Coronary artery (tissue), 2 donors: ENCODE measurements at regions not wholly inside any gene's neighbourhood (a gene's known extent, or its start where the extent isn't known, plus 50 kb on each side); places are given as distances from the start of the nearest gene placed in this dataset.

Experiments
- DNase-seq: peaks from one replicate; pipeline ENCODE4 v3.0.0-alpha.2; 2017; ENCODE audit warnings: low spot score
- H3K27ac ChIP-seq, 2 donors: fragments of 200-600 bp; sonication (generic); one replicate each; pipeline ENCODE4 v1.5.1; 2016 to 2019
- H3K4me3 ChIP-seq: fragments of 200-600 bp; sonication (generic); 2 replicates; pipeline ENCODE4 v1.5.1; 2016; ENCODE audit warnings: mild to moderate bottlenecking, moderate library complexity
- TF ChIP-seq, protein P1 (sequence below): fragments of 200-600 bp; sonication (generic); IDR thresholded peaks from one replicate; pipeline ENCODE4 v1.5.1; 2019; ENCODE audit warnings: antibody characterized with exemption

DNA sequence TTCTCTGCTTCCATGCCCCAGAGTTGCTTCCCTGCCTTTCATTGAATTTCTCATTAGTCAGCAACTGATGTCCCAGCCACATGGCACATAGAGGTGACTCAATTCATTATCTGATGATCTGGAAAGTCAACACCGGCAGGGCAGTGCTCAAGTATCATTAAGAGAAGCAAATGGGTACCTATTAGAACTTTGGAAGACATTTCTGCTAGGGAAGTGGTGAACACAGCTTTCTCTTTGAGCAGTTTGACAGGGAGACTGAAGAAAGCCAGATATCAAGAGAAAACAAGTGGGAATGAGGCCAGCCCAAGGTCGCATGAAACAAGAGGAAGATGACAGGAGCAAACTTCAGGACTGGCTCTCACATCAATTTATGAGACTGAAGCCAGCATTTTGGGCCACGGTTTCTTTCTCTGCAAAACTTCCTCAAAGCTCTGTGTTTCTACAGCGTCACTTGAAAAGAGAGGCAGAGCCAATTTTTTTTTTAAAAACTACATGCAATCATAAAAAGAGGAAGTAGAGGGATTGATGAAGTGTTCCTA lies 108.3 kb upstream of the RPS6KA3 start:
- Histone ChIP-seq H3K27ac (no peak overlapping the region), H3K4me3 (no peak overlapping the region)
- no peak for DNase-seq
- TF ChIP-seq, protein P1, sequence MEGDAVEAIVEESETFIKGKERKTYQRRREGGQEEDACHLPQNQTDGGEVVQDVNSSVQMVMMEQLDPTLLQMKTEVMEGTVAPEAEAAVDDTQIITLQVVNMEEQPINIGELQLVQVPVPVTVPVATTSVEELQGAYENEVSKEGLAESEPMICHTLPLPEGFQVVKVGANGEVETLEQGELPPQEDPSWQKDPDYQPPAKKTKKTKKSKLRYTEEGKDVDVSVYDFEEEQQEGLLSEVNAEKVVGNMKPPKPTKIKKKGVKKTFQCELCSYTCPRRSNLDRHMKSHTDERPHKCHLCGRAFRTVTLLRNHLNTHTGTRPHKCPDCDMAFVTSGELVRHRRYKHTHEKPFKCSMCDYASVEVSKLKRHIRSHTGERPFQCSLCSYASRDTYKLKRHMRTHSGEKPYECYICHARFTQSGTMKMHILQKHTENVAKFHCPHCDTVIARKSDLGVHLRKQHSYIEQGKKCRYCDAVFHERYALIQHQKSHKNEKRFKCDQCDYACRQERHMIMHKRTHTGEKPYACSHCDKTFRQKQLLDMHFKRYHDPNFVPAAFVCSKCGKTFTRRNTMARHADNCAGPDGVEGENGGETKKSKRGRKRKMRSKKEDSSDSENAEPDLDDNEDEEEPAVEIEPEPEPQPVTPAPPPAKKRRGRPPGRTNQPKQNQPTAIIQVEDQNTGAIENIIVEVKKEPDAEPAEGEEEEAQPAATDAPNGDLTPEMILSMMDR: no peak

DNA sequence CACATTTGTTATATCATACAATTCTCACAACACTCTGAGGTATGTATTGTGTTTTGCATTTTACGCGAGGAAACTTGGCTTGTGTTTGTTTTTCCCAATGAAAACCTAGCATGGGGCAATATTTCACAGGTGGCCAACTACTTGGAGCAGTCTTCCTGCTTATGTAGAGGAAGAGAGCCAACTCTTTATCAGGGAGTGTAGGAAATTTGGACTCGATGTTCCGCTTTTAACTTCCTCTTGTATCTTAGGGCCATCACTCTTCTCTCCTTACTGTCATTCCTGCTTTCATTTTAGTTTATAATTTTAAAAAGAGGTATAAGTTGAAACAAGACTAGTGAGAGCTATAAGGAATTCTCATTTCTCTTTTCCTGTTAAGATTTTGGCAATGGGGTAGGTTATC lies 107.7 kb upstream of the RPS6KA3 start:
- no peak for DNase-seq
- TF ChIP-seq, protein P1: no peak
- no peak overlapping the region for H3K27ac ChIP-seq
- no peak overlapping the region for H3K4me3 ChIP-seq

DNA sequence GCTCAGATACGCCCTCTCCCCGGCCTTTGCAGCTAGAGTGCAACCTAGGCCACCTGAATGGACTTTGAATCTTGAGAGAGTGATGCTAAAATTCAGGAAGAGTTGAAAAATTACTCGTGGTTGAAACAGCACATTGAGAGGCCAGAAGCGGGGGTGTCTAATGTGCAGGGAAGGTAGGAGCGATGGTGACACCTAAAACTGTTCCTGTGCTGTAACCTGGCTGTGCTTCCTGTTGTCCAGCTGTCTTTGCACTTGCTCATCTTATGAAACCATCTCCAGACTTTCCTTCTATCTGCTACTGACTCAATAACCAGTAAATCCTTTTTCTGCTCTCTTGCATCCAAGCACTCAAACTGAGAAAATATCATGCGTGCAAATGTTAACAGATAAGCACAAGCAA lies 106.4 kb upstream of the RPS6KA3 start:
- Histone ChIP-seq H3K27ac (no peak overlapping the region), H3K4me3 (no peak overlapping the region)
- DNase-seq: no peak
- TF ChIP-seq, protein P1: no peak

DNA sequence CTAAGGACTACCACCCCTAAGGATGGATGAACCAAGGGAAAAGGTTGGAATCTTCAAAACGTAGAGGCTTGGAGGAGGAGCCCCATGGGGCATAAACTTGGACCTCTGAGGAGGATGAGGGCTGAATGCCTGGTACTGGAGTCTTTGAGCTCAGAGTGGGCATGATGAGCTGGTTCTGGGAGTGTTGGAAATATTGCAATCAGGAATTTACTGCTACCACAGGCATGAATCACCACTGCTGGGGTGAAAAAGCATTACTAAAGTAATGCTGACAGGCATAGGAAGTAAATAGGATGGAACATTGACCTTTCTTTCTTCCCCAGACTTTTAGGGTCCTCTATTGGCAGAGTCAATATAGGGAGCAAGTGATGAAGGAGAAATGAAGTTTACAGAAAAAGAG lies 105.8 kb upstream of the RPS6KA3 start:
- TF ChIP-seq, protein P1: no peak
- no peak for DNase-seq
- no peak overlapping the region for H3K27ac ChIP-seq
- no peak overlapping the region for H3K4me3 ChIP-seq

DNA sequence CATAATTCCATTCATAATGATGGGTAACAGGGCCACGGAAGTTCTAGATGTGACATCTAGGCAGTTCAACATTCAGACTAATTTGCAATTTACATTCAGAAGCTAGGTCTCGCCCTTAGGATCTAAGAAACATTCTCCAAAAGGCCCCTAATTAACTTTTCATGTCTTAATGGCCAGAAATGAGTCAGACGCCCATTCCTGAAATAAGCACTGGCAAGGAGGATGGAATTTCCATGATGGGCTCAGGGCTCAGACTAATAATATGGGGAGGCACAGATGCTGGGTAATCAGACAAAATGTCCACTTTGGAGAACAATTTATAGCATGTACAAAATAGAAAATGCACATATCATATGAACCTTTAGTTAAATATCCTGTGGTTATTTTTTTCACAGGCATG lies 102.8 kb upstream of the RPS6KA3 start:
- no peak for DNase-seq
- TF ChIP-seq, protein P1: no peak
- Histone ChIP-seq H3K27ac (no peak overlapping the region), H3K4me3 (no peak overlapping the region)

DNA sequence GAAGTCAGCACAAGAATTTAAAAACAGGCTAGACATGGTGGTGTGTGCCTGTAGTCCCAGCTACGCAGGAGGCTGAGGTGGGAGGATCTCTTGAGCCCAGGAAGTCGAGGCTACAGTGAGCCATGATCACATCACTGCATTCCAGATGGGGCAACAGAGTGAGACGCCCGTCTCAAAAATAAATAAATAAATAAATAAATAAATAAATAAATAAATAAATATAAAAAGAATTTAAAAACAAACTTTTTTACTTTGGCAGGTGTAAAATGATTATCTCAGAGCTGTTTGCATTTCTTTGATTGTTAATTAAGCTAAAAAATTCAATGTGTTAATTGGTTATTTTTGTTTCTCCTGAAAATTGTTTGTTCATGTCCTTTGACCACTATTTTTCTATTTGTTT lies 97.5 kb upstream of the RPS6KA3 start:
- H3K4me3 ChIP-seq: no peak overlapping the region
- H3K27ac ChIP-seq: no peak overlapping the region
- DNase-seq: no peak
- TF ChIP-seq, protein P1: no peak

DNA sequence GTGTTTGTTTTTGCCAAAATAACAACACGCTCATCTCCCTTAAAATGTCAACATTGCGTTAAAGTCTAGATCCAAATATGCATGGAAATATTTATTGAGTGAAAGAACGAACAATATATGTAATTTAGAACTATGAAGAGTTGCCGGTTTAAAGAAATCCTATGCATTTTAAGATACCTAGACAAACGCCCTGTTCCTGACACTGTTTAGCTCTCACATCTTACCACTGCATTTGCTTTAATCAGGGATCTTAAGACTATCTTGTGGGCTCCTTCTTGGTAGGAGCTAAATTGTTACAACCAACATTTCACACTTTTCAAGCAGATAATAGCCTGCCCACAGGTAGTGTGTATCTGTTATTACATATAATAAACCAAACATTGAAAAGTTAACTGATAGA lies 96.6 kb upstream of the RPS6KA3 start:
- Histone ChIP-seq H3K27ac (peak overlapping the region in 1 of 2 donors; percentile 45), H3K4me3 (no peak overlapping the region)
- DNase-seq: no peak
- TF ChIP-seq, protein P1: no peak
